ENCODE measurements at regions not wholly inside any gene's neighbourhood (a gene's known extent, or its start where the extent isn't known, plus 50 kb on each side); places are given as distances from the start of the nearest gene placed in this dataset.
"Not testable (repeated sequence)": the region's sequence is repeated elsewhere in the genome, so short reads cannot be mapped to it uniquely, and the experiment has no call there.

- not testable (repeated sequence) for TF ChIP-seq CTCF (conservative IDR thresholded peaks at IDR 0.05 in 1 of 2, IDR thresholded peaks at IDR 0.05 in 1 of 2; ENCODE audit: extremely low read depth in 1 of 2, insufficient read depth in 1 of 2, low read depth in 1 of 2, low read length in 2 of 2); EZH2 (IDR thresholded peaks at IDR 0.05; ENCODE audit: borderline replicate concordance, low read length)
Measured at GRCh38 chr17:16856846-16857245, 115.1 kb downstream of the TNFRSF13B start.
